HCT116 (cell line): ENCODE measurements at regions not wholly inside any gene's neighbourhood (a gene's known extent, or its start where the extent isn't known, plus 50 kb on each side); places are given as distances from the start of the nearest gene placed in this dataset.
"Not testable (repeated sequence)": the region's sequence is repeated elsewhere in the genome, so short reads cannot be mapped to it uniquely, and the experiment has no call there.

Source experiments
- CTCF ChIP-seq, 3 experiments: fragments of 200-600 bp in 1 of 3; sonication (generic) in 1 of 3; IDR thresholded peaks in 2 of 3; conservative IDR thresholded peaks in 1 of 3; 2 replicates each; pipeline ENCODE4 v1.5.1; 2012 to 2017; ENCODE audit warnings: low read depth in 2 of 3, low read length in 2 of 3, antibody characterized with exemption in 1 of 3, borderline replicate concordance in 1 of 3, control low read depth in 1 of 3, mild to moderate bottlenecking in 1 of 3, mixed read lengths in 1 of 3, mixed run types in 1 of 3, moderate library complexity in 1 of 3; ENCODE audit not compliant: insufficient read depth in 1 of 3
- EZH2phosphoT487 ChIP-seq: fragments of 200-600 bp; IDR thresholded peaks from 2 replicates; pipeline ENCODE4 v1.6.1; 2018; ENCODE audit warnings: antibody characterized with exemption, borderline replicate concordance
- MAX ChIP-seq: IDR thresholded peaks from 2 replicates; pipeline ENCODE4 v1.6.1; 2012
- POLR2AphosphoS5 ChIP-seq: IDR thresholded peaks from 2 replicates; pipeline ENCODE4 v1.6.1; 2011; ENCODE audit warnings: mild to moderate bottlenecking, low read depth, low read length, moderate library complexity
- SIN3A ChIP-seq: IDR thresholded peaks from 2 replicates; pipeline ENCODE4 v1.6.1; 2012; ENCODE audit warnings: low read depth
- ZBTB33 ChIP-seq: IDR thresholded peaks from 2 replicates; pipeline ENCODE4 v1.6.1; 2011; ENCODE audit warnings: mild to moderate bottlenecking, low read length, moderate library complexity; ENCODE audit not compliant: insufficient replicate concordance; ENCODE audit errors: extremely low read depth
- ZFX ChIP-seq: fragments of 450-650 bp; IDR thresholded peaks from 2 replicates; pipeline ENCODE4 v1.6.1; 2017

- TF ChIP-seq ZFX; POLR2AphosphoS5; SIN3A; ZBTB33; CTCF (IDR thresholded peaks at IDR 0.05 in 2 of 3, conservative IDR thresholded peaks at IDR 0.05 in 1 of 3; ENCODE audit: borderline replicate concordance in 1 of 3, insufficient read depth in 1 of 3, low read depth in 2 of 3, low read length in 2 of 3); MAX; EZH2phosphoT487: not testable (repeated sequence)
Observed at GRCh38 chr7:3159926-3160325, 116.3 kb upstream of the CARD11 start.
